ENCODE measurements at regions not wholly inside any gene's neighbourhood (a gene's known extent, or its start where the extent isn't known, plus 50 kb on each side); places are given as distances from the start of the nearest gene placed in this dataset.

- 92% methylated on average over 2 of the region's 2 CpGs for WGBS
- Histone ChIP-seq H3K4me3 (ENCODE audit: low read length) (no peak overlapping the region), H3K9ac (ENCODE audit: low read depth, low read length) (no peak overlapping the region)
Observed at GRCh38 chr6:14573703-14574290, 456.2 kb downstream of the CD83 start.

GRCh38 chr6:14575961-14576360 lies 458.4 kb downstream of the CD83 start:
- H3K36me3 ChIP-seq (ENCODE audit: insufficient read depth, low read length), result no peaks in the 10 kb centered on the region
- H3K9ac ChIP-seq (ENCODE audit: low read depth, low read length), result no peak overlapping the region
- H3K9me3 ChIP-seq (ENCODE audit: insufficient read depth, low read depth, low read length), result no peaks in the 10 kb centered on the region
- H3K27ac ChIP-seq (ENCODE audit: low read depth, low read length), result no peak overlapping the region
- H3K4me3 ChIP-seq (ENCODE audit: low read length), result no peak overlapping the region
- WGBS, result no CpG with 5 or more reads among the region's 1 CpG
- no peaks in the 10 kb centered on the region for H3K27me3 ChIP-seq (ENCODE audit: insufficient read depth, low read length)
- H3K4me1 ChIP-seq (ENCODE audit: insufficient read depth, low read length), result no peaks in the 10 kb centered on the region

More at GRCh38 chr6:14573703-14574290, 456.2 kb downstream of the CD83 start:
- H3K9me3 ChIP-seq (ENCODE audit: insufficient read depth, low read depth, low read length), result no peaks in the 10 kb centered on the region
- H3K36me3 ChIP-seq (ENCODE audit: insufficient read depth, low read length), result no peaks in the 10 kb centered on the region
- no peak overlapping the region for H3K27ac ChIP-seq (ENCODE audit: low read depth, low read length)
- H3K4me1 ChIP-seq (ENCODE audit: insufficient read depth, low read length), result peaks cover 8% of the 10 kb centered on the region; the same call in 1 of the 2 replicates
- no peaks in the 10 kb centered on the region for H3K27me3 ChIP-seq (ENCODE audit: insufficient read depth, low read length)

GRCh38 chr6:14578994-14579393 lies 461.4 kb downstream of the CD83 start:
- H3K4me3 ChIP-seq (ENCODE audit: low read length), result no peak overlapping the region
- H3K27me3 ChIP-seq (ENCODE audit: insufficient read depth, low read length), result no peaks in the 10 kb centered on the region
- WGBS, result 93% methylated on average over 3 of the region's 3 CpGs
- no peaks in the 10 kb centered on the region for H3K4me1 ChIP-seq (ENCODE audit: insufficient read depth, low read length)
- H3K36me3 ChIP-seq (ENCODE audit: insufficient read depth, low read length), result no peaks in the 10 kb centered on the region
- H3K27ac ChIP-seq (ENCODE audit: low read depth, low read length), result no peak overlapping the region
- H3K9ac ChIP-seq (ENCODE audit: low read depth, low read length), result no peak overlapping the region
- H3K9me3 ChIP-seq (ENCODE audit: insufficient read depth, low read depth, low read length), result no peaks in the 10 kb centered on the region

- Histone ChIP-seq H3K27ac (ENCODE audit: low read depth, low read length) (no peak overlapping the region), H3K36me3 (ENCODE audit: insufficient read depth, low read length) (no peaks in the 10 kb centered on the region), H3K9ac (ENCODE audit: low read depth, low read length) (no peak overlapping the region), H3K27me3 (ENCODE audit: insufficient read depth, low read length) (no peaks in the 10 kb centered on the region), H3K4me3 (ENCODE audit: low read length) (no peak overlapping the region), H3K4me1 (ENCODE audit: insufficient read depth, low read length) (0 out of 2 replicates have a peak, but pooled peaks cover 3% of the 10 kb centered on the region), H3K9me3 (ENCODE audit: insufficient read depth, low read depth, low read length) (no peaks in the 10 kb centered on the region)
- WGBS, result 92% methylated on average over 1 of the region's 1 CpG
Observed at GRCh38 chr6:14582749-14583148, 465.2 kb downstream of the CD83 start.

GRCh38 chr6:14583826-14584225 lies 466.3 kb downstream of the CD83 start:
- no peaks in the 10 kb centered on the region for H3K27me3 ChIP-seq (ENCODE audit: insufficient read depth, low read length)
- 0 out of 2 replicates have a peak, but pooled peaks cover 3% of the 10 kb centered on the region for H3K4me1 ChIP-seq (ENCODE audit: insufficient read depth, low read length)
- no peak overlapping the region for H3K9ac ChIP-seq (ENCODE audit: low read depth, low read length)
- H3K9me3 ChIP-seq (ENCODE audit: insufficient read depth, low read depth, low read length), result no peaks in the 10 kb centered on the region
- no peak overlapping the region for H3K27ac ChIP-seq (ENCODE audit: low read depth, low read length)
- 84% methylated on average over 9 of the region's 9 CpGs for WGBS
- H3K4me3 ChIP-seq (ENCODE audit: low read length), result no peak overlapping the region
- H3K36me3 ChIP-seq (ENCODE audit: insufficient read depth, low read length), result no peaks in the 10 kb centered on the region

- no peaks in the 10 kb centered on the region for H3K27me3 ChIP-seq (ENCODE audit: insufficient read depth, low read length)
- no peak overlapping the region for H3K27ac ChIP-seq (ENCODE audit: low read depth, low read length)
- H3K4me1 ChIP-seq (ENCODE audit: insufficient read depth, low read length), result 0 out of 2 replicates have a peak, but pooled peaks cover 3% of the 10 kb centered on the region
- no peaks in the 10 kb centered on the region for H3K36me3 ChIP-seq (ENCODE audit: insufficient read depth, low read length)
- no peaks in the 10 kb centered on the region for H3K9me3 ChIP-seq (ENCODE audit: insufficient read depth, low read depth, low read length)
- 88% methylated on average over 5 of the region's 5 CpGs for WGBS
- no peak overlapping the region for H3K9ac ChIP-seq (ENCODE audit: low read depth, low read length)
- H3K4me3 ChIP-seq (ENCODE audit: low read length), result no peak overlapping the region
Observed at GRCh38 chr6:14584450-14584849, 466.9 kb downstream of the CD83 start.

- H3K4me1 ChIP-seq (ENCODE audit: insufficient read depth, low read length), result 0 out of 2 replicates have a peak, but pooled peaks cover 3% of the 10 kb centered on the region
- WGBS, result 94% methylated on average over 1 of the region's 1 CpG
- H3K9ac ChIP-seq (ENCODE audit: low read depth, low read length), result no peak overlapping the region
- no peaks in the 10 kb centered on the region for H3K27me3 ChIP-seq (ENCODE audit: insufficient read depth, low read length)
- H3K36me3 ChIP-seq (ENCODE audit: insufficient read depth, low read length), result no peaks in the 10 kb centered on the region
- H3K4me3 ChIP-seq (ENCODE audit: low read length), result no peak overlapping the region
- H3K27ac ChIP-seq (ENCODE audit: low read depth, low read length), result no peak overlapping the region
- no peaks in the 10 kb centered on the region for H3K9me3 ChIP-seq (ENCODE audit: insufficient read depth, low read depth, low read length)
Observed at GRCh38 chr6:14585689-14586088, 468.1 kb downstream of the CD83 start.

- Histone ChIP-seq H3K9me3 (ENCODE audit: insufficient read depth, low read depth, low read length) (no peaks in the 10 kb centered on the region), H3K4me3 (ENCODE audit: low read length) (no peak overlapping the region), H3K4me1 (ENCODE audit: insufficient read depth, low read length) (0 out of 2 replicates have a peak, but pooled peaks cover 3% of the 10 kb centered on the region), H3K9ac (ENCODE audit: low read depth, low read length) (no peak overlapping the region), H3K36me3 (ENCODE audit: insufficient read depth, low read length) (no peaks in the 10 kb centered on the region), H3K27me3 (ENCODE audit: insufficient read depth, low read length) (no peaks in the 10 kb centered on the region), H3K27ac (ENCODE audit: low read depth, low read length) (no peak overlapping the region)
- 88% methylated on average over 6 of the region's 6 CpGs for WGBS
Observed at GRCh38 chr6:14589175-14589574, 471.6 kb downstream of the CD83 start.

- Histone ChIP-seq H3K4me3 (ENCODE audit: low read length) (no peak overlapping the region), H3K9me3 (ENCODE audit: insufficient read depth, low read depth, low read length) (no peaks in the 10 kb centered on the region), H3K9ac (ENCODE audit: low read depth, low read length) (no peak overlapping the region), H3K4me1 (ENCODE audit: insufficient read depth, low read length) (peaks cover 8% of the 10 kb centered on the region), H3K36me3 (ENCODE audit: insufficient read depth, low read length) (no peaks in the 10 kb centered on the region), H3K27ac (ENCODE audit: low read depth, low read length) (no peak overlapping the region), H3K27me3 (ENCODE audit: insufficient read depth, low read length) (no peaks in the 10 kb centered on the region)
- 78% methylated on average over 6 of the region's 6 CpGs for WGBS
Observed at GRCh38 chr6:14590586-14590985, 473.0 kb downstream of the CD83 start.

- H3K36me3 ChIP-seq (ENCODE audit: insufficient read depth, low read length), result no peaks in the 10 kb centered on the region
- 95% methylated on average over 1 of the region's 1 CpG for WGBS
Observed at GRCh38 chr6:14591998-14592397, 474.4 kb downstream of the CD83 start.

GRCh38 chr6:14593286-14593685 lies 475.7 kb downstream of the CD83 start:
- H3K4me3 ChIP-seq (ENCODE audit: low read length), result no peak overlapping the region
- H3K4me1 ChIP-seq (ENCODE audit: insufficient read depth, low read length), result peaks cover 32% of the 10 kb centered on the region
- H3K27me3 ChIP-seq (ENCODE audit: insufficient read depth, low read length), result no peaks in the 10 kb centered on the region
- H3K27ac ChIP-seq (ENCODE audit: low read depth, low read length), result no peak overlapping the region
- 93% methylated on average over 3 of the region's 4 CpGs for WGBS
- H3K9ac ChIP-seq (ENCODE audit: low read depth, low read length), result no peak overlapping the region
- no peaks in the 10 kb centered on the region for H3K36me3 ChIP-seq (ENCODE audit: insufficient read depth, low read length)
- H3K9me3 ChIP-seq (ENCODE audit: insufficient read depth, low read depth, low read length), result no peaks in the 10 kb centered on the region

More at GRCh38 chr6:14591998-14592397, 474.4 kb downstream of the CD83 start:
- Histone ChIP-seq H3K4me1 (ENCODE audit: insufficient read depth, low read length) (peaks cover 19% of the 10 kb centered on the region), H3K9me3 (ENCODE audit: insufficient read depth, low read depth, low read length) (no peaks in the 10 kb centered on the region), H3K27me3 (ENCODE audit: insufficient read depth, low read length) (no peaks in the 10 kb centered on the region), H3K9ac (ENCODE audit: low read depth, low read length) (no peak overlapping the region), H3K27ac (ENCODE audit: low read depth, low read length) (no peak overlapping the region), H3K4me3 (ENCODE audit: low read length) (no peak overlapping the region)

GRCh38 chr6:14595751-14596150 lies 478.2 kb downstream of the CD83 start:
- Histone ChIP-seq H3K36me3 (ENCODE audit: insufficient read depth, low read length) (no peaks in the 10 kb centered on the region), H3K9ac (ENCODE audit: low read depth, low read length) (no peak overlapping the region), H3K4me1 (ENCODE audit: insufficient read depth, low read length) (peaks cover 40% of the 10 kb centered on the region), H3K9me3 (ENCODE audit: insufficient read depth, low read depth, low read length) (no peaks in the 10 kb centered on the region), H3K4me3 (ENCODE audit: low read length) (no peak overlapping the region), H3K27me3 (ENCODE audit: insufficient read depth, low read length) (no peaks in the 10 kb centered on the region), H3K27ac (ENCODE audit: low read depth, low read length) (no peak overlapping the region)
- WGBS, result 80% methylated on average over 1 of the region's 2 CpGs
